Upper lobe of left lung (tissue), 6 donors: ENCODE measurements at regions not wholly inside any gene's neighbourhood (a gene's known extent, or its start where the extent isn't known, plus 50 kb on each side); places are given as distances from the start of the nearest gene placed in this dataset.
"Not testable (repeated sequence)": the region's sequence is repeated elsewhere in the genome, so short reads cannot be mapped to it uniquely, and the experiment has no call there.

ENCODE experiments used
- ATAC-seq, 2 donors: fragments of 200-7000 bp; cut with Tn5 transposase; one replicate each; pipeline ENCODE4 v1.9.1; 2022; ENCODE audit warnings: mild to moderate bottlenecking in 2 of 2, moderate library complexity in 2 of 2; ENCODE audit not compliant: low FRiP score in 2 of 2
- DNase-seq, 2 donors: peaks; one replicate each; pipeline ENCODE4 v3.0.0-alpha.2; 2019 to 2020
- H3K27ac ChIP-seq, 4 donors: fragments of 200-600 bp; sonication (generic); one replicate each; pipeline ENCODE4 v1.5.1; 2016 to 2019
- H3K27me3 ChIP-seq, 4 donors: fragments of 200-600 bp; sonication (generic); one replicate each; pipeline ENCODE4 v1.5.1; 2017 to 2019
- H3K36me3 ChIP-seq, 4 donors: fragments of 200-600 bp; sonication (generic); one replicate each; pipeline ENCODE4 v1.5.1; 2016 to 2019
- H3K4me1 ChIP-seq, 4 donors: fragments of 200-600 bp; sonication (generic); one replicate each; pipeline ENCODE4 v1.5.1; 2018 to 2019
- H3K4me3 ChIP-seq, 4 donors: fragments of 200-600 bp; sonication (generic); one replicate each; pipeline ENCODE4 v1.5.1; 2017 to 2019; ENCODE audit warnings: mild to moderate bottlenecking in 2 of 4, moderate library complexity in 1 of 4
- H3K9me3 ChIP-seq, 4 donors: fragments of 200-600 bp; sonication (generic); one replicate each; pipeline ENCODE4 v1.5.1; 2018 to 2019
- EP300 ChIP-seq, 4 donors: sonication (generic); formaldehyde crosslinking; IDR thresholded peaks; one replicate each; pipeline ENCODE4 v1.5.1; 2017; ENCODE audit warnings: antibody characterized with exemption in 4 of 4, control low read depth in 2 of 4
- POLR2A ChIP-seq, 4 donors: fragments of 450-650 bp; IDR thresholded peaks; one replicate each; pipeline ENCODE4 v1.5.1; 2016 to 2017; ENCODE audit warnings: antibody characterized with exemption in 4 of 4, mild to moderate bottlenecking in 2 of 4
- POLR2AphosphoS5 ChIP-seq, 2 donors: sonication (generic); formaldehyde crosslinking; IDR thresholded peaks; one replicate each; pipeline ENCODE4 v1.5.1; 2017; ENCODE audit warnings: antibody characterized with exemption in 2 of 2
- WGBS, 2 donors: methylation state at CpG; one replicate each; pipeline ENCODE4 v1.1.5; 2017 to 2018; 5-methylcytosine and 5-hydroxymethylcytosine counted together
- TF ChIP-seq, protein P1 (sequence below), 6 experiments: fragments of 450-650 bp in 4 of 6; fragments of 200-600 bp in 2 of 6; sonication (generic) in 2 of 6; IDR thresholded peaks; one replicate each; pipeline ENCODE4 v1.5.1; 2016 to 2019; ENCODE audit warnings: antibody characterized with exemption in 6 of 6
- donor health status: DM: no; HTN: no; CAD: no; lungs with moderate emphysema.
- donor health status: DM: no; HTN: yes; CAD: no; lungs with severe emphysema.

DNA sequence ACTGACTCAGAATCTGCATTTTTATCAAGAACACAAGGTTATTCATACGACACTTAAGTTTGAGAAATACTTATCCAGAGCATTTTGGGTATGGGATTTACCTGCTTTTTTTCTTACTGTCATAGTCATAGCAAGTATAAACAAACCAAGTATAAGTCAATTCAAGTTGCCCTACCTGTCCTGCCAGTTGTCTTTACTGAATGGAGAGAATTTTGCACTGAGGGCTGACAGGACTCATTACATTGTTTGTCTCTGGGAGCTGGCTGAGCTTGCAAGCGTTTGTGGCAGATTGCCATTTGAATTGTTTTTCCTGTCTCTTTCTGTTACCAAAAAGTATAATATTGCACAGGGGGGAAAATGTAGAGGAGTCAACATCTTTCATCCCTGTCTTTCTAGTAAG is 278.9 kb upstream of the MAGEC2 start:
- ATAC-seq, result no peak
- Histone ChIP-seq H3K36me3 (no peaks in the 10 kb centered on the region), H3K9me3 (no peaks in the 10 kb centered on the region), H3K27me3 (no peaks in the 10 kb centered on the region), H3K4me1 (no peaks in the 10 kb centered on the region), H3K27ac (no peak overlapping the region), H3K4me3 (no peak overlapping the region)
- TF ChIP-seq EP300 (IDR thresholded peaks at IDR 0.05) (no peak), POLR2AphosphoS5 (IDR thresholded peaks at IDR 0.05) (no peak), POLR2A (IDR thresholded peaks at IDR 0.05) (no peak)
- TF ChIP-seq, protein P1, sequence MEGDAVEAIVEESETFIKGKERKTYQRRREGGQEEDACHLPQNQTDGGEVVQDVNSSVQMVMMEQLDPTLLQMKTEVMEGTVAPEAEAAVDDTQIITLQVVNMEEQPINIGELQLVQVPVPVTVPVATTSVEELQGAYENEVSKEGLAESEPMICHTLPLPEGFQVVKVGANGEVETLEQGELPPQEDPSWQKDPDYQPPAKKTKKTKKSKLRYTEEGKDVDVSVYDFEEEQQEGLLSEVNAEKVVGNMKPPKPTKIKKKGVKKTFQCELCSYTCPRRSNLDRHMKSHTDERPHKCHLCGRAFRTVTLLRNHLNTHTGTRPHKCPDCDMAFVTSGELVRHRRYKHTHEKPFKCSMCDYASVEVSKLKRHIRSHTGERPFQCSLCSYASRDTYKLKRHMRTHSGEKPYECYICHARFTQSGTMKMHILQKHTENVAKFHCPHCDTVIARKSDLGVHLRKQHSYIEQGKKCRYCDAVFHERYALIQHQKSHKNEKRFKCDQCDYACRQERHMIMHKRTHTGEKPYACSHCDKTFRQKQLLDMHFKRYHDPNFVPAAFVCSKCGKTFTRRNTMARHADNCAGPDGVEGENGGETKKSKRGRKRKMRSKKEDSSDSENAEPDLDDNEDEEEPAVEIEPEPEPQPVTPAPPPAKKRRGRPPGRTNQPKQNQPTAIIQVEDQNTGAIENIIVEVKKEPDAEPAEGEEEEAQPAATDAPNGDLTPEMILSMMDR (IDR thresholded peaks at IDR 0.05), result no peak
- 72% methylated on average over 2 of the region's 2 CpGs for WGBS, 2 donors
- DNase-seq, result no peak

DNA sequence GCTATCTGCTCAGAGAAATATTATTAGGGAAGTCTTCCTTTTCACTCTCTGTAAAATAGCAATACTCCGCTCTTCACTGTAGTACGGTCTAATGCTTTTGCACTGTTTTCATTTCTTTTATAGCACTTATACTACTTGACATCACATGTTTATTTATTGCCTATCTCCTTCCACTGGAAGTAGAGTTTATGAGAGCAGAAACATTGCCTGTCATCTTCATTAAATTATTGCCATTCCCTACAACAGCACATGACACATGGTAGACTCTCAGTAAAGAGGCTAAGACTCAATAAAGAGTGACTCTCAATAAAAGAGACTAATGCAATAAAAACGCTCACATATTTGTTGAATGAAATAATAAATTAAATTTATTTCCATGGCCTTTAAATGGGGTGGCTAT is 241.3 kb upstream of the MAGEC2 start:
- ATAC-seq, result no peak
- Histone ChIP-seq H3K4me3 (no peak overlapping the region), H3K27me3 (no peaks in the 10 kb centered on the region), H3K4me1 (no peaks in the 10 kb centered on the region), H3K27ac (no peak overlapping the region), H3K36me3 (no peaks in the 10 kb centered on the region), H3K9me3 (no peaks in the 10 kb centered on the region)
- TF ChIP-seq POLR2A (IDR thresholded peaks at IDR 0.05), result no peak
- TF ChIP-seq, protein P1 (IDR thresholded peaks at IDR 0.05), result no peak
- no peak for DNase-seq
- WGBS, 2 donors, result 82 to 88% methylated on average over 3 of the region's 3 CpGs

DNA sequence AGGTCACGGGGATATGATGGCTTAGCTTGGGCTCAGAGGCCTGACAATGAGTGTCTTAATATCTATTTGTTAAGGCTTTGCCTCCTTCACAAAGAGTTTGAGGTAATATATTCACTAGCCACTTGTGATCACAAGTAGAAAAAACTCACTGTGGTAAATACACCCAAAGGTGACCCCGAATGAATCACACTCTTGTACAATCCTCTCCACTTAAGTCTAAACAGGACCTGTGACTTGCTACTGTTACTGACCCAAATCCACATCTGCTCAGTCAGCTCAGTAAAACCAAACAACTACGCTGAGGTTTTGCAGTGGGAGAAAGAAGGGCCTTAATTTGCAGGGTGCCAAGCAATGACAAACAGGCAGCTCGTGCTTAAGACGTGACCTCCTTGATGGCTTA is 223.8 kb upstream of the MAGEC2 start:
- 50 to 68% methylated on average over 4 to 5 of the region's 5 CpGs for WGBS, 2 donors
- H3K27ac ChIP-seq, result no peak overlapping the region
- H3K27me3 ChIP-seq, result no peaks in the 10 kb centered on the region
- ATAC-seq (no peak), DNase-seq (no peak)
- no peaks in the 10 kb centered on the region for H3K9me3 ChIP-seq
- TF ChIP-seq POLR2A (IDR thresholded peaks at IDR 0.05) (no peak), POLR2AphosphoS5 (IDR thresholded peaks at IDR 0.05) (no peak), EP300 (IDR thresholded peaks at IDR 0.05) (no peak)
- TF ChIP-seq, protein P1 (IDR thresholded peaks at IDR 0.05), result no peak
- H3K36me3 ChIP-seq, result no peaks in the 10 kb centered on the region
- no peak overlapping the region for H3K4me3 ChIP-seq
- H3K4me1 ChIP-seq, result no peaks in the 10 kb centered on the region

DNA sequence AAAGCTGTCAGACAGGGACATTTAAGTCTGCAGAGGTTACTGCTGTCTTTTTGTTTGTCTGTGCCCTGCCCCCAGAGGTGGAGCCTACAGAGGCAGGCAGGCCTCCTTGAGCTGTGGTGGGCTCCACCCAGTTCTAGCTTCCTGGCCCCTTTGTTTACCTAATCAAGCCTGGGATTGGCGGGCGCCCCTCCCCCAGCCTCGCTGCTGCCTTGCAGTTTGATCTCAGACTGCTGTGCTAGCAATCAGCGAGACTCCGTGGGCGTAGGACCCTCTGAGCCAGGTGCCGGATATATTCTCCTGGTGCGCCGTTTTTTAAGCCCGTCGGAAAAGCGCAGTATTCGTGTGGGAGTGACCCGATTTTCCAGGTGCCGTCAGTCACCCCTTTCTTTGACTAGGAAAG is 185.9 kb upstream of the MAGEC2 start:
- 67 to 95% methylated on average over 15 of the region's 15 CpGs for WGBS, 2 donors
- H3K4me3 ChIP-seq, H3K9me3 ChIP-seq, H3K4me1 ChIP-seq, ATAC-seq, H3K36me3 ChIP-seq, H3K27me3 ChIP-seq, H3K27ac ChIP-seq, DNase-seq: not testable (repeated sequence)

DNA sequence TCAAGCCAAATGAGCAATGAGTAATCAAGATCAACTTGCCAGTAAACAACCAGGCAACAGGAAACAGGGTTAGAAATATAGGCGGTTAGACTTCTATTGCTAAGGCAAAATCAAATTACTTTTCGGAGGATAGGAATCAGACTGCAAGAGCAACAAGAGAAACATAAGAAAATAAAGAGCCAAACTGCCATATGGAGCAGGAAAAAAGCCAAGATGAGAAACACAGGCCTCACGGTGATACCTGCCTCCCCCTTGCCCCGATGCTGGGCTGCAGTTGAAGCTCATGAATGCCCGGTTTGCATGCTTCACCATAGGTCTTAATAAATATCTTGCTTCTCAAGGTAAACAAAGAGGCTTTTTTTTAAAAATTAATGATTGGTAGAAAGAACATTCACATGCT is 158.4 kb upstream of the MAGEC2 start:
- DNase-seq, result no peak
- H3K27ac ChIP-seq, result no peak overlapping the region
- TF ChIP-seq EP300 (IDR thresholded peaks at IDR 0.05), result no peak
- no peak for TF ChIP-seq POLR2AphosphoS5 (IDR thresholded peaks at IDR 0.05)
- TF ChIP-seq, protein P1 (IDR thresholded peaks at IDR 0.05), result no peak
- no peak for TF ChIP-seq POLR2A (IDR thresholded peaks at IDR 0.05)
- no peaks in the 10 kb centered on the region for H3K27me3 ChIP-seq
- no peaks in the 10 kb centered on the region for H3K36me3 ChIP-seq
- ATAC-seq, result no peak
- no peaks in the 10 kb centered on the region for H3K4me1 ChIP-seq
- H3K4me3 ChIP-seq, result no peak overlapping the region
- H3K9me3 ChIP-seq, result no peaks in the 10 kb centered on the region
- 82 to 88% methylated on average over 5 of the region's 5 CpGs for WGBS, 2 donors
